Left hindlimb (tissue), 1 donor: ENCODE measurements at regions not wholly inside any gene's neighbourhood (a gene's known extent, or its start where the extent isn't known, plus 50 kb on each side); places are given as distances from the start of the nearest gene placed in this dataset.

Source experiments
- DNase-seq: peaks from one replicate; pipeline ENCODE4 v3.0.0-alpha.2; 2018

DNA sequence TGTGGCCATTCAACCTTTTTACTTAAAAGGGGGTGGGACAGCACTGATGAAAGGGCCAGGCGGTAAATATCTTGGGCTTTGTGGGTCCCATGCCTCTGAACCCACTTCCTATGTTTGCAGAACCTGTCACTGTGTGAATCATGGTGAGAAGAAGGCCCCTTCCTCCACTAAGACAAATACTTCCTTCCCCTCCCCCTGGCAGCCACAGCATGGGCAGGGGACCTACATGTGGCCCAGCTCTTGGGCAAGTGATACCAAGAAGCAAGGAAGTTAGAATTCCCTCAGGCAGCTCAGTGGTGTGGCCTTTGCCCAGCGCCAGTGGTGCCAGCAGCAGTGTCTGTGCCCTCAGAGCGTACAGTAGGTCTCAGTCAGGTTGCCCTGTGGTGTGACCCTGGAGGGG, 168.6 kb downstream of the TRIM33 start:
- no peak for DNase-seq

DNA sequence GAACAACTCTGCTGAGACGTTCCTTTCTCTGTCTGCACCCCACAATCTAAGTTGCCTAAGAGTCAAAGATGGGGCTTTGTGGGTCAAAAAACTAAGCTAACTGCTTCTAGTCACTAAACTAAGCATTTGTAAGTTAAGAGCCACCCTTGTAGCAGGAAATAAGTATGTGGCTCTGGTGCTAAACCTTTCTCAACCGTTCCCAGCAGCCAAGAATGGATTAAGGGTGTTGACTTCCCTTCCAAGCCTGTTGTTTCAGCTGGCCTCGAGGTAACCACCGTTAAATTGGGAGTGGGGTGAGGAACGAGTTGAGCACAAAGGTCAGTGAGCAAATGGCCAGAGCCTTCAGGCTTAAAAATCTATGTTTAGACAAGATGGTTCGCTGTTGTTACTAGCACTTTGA, 169.1 kb downstream of the TRIM33 start:
- no peak for DNase-seq

- DNase-seq, result no peak
These were observed 169.7 kb downstream of the TRIM33 start for GRCh38 chr1:114341299-114341698.

GRCh38 chr1:114340892-114341291, 170.1 kb downstream of the TRIM33 start:
- no peak for DNase-seq

DNA sequence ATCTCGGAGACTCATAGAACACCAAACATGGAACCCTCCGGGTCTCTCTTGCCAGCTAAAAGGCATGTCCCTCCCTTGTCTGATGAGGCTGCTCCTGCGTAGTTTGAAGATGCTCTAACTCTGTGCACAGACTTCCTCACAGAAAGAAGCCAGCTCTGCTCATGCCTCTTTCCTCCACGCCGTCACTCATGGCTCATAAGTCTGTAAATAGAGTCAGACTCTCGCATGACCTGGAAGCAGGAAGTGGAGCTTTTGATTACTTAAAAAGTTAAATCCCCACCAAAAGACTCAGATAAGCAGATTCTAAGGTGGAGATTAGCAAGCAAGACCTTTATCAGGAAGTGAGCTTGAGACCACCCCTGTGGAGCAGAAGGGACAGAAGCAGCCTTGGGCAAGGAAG, 171.6 kb downstream of the TRIM33 start:
- DNase-seq, result no peak

- DNase-seq, result no peak
These were observed 172.7 kb downstream of the TRIM33 start for GRCh38 chr1:114338191-114338890.

DNA sequence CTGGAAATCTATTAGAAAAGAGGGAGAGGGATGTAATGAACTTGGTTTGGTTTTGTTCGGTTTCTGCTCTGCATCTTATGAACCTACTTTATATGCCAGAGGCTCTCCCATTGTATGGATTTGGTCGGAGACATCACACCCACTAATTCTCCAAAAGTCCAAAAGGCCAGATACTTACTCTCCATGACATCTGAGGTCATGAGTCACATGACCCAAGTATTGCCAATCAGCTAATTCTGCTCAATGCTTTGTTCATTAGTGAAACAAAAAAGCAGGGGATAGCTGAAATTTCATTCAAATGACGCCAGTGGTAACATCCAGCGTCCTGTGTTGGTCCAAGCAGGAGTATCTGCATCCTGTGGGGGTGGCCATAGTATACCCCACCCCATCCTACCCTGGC, 173.6 kb downstream of the TRIM33 start:
- DNase-seq, result no peak

DNA sequence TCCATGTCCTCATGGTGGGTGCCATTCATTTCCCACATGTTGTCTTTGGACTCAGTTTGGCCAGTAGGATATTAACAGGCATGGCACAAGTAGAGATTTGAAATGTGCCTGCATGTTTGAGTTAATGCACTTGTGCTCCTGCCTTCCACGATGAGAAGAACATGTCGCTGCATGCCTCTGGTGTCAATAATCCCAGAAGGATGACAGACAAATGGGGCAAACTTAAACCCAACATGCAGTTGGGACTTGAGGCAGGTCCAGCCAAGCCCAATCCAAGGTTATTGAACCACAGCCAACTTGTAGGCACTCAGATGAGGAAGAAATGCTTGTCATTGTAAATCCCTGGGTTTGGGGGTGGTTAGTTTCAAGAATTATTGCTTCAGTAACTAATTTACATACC, 174.6 kb downstream of the TRIM33 start:
- no peak for DNase-seq

- DNase-seq, result no peak
These were observed 175.7 kb downstream of the TRIM33 start for GRCh38 chr1:114335273-114335672.

- no peak for DNase-seq
These were observed 176.7 kb downstream of the TRIM33 start for GRCh38 chr1:114334297-114334696.

DNA sequence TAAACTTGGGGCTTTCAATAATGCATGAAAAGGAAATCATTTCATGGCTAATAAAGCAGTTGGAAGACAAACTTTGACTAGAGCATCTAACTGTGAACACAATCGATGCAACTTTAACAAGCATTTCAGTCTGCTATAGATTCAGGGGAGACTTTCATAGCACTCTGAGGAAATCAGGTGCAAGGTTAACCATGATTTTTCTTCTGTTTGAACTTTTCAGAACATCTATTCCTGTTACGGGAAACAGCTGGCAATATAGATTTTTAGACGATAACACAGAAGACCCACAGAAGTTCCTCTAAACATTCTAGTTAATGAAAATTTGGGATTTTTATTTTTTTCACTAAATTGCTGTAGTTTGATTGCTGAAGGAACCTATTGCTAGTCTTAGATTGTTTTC, 177.3 kb downstream of the TRIM33 start:
- DNase-seq, result no peak

DNA sequence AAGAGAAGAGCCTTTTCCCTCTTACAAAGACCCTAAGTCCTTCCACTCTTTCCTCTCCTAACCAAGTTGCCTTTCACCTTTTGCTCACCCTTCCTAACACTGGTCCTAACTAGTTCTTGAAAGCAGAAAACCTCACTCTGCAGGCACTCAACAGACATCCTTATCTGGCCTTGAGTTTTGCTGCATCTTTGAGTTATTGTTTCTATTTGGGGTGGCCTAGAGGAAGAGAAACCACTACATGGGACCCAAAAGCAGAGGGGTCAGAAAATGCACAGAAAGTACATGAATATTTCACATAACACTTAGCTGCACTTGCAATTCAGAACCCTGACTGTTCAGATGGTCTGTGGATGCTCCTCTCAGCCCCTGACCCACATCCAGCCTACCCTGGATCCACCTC, 178.3 kb upstream of the SYT6 start:
- DNase-seq, result no peak

DNA sequence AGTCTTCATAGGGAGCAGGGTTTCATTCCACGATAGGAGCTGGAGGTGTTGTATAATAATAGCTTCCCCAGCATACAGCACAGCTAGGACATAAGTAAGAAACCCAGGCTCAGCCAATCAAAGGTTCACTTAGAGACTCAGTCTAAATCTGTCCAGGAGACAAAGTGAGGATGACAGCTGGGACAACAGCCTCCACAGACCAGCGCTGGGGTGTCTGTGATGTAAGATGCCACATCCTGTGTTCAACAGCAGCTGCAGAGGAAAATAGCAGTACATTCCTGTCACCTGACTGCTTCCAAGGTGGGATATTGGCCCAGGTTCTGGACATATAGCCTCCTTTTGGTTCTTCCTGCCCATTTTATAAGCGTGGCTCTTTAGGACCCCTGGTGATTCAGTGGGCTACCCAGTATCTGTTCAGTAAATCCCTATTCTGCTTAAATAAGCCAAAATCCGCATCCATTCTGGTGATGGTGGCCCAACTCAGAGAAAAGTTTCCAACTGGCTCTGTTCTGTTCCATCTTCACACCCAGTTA, 176.8 kb upstream of the SYT6 start:
- DNase-seq, result no peak

DNA sequence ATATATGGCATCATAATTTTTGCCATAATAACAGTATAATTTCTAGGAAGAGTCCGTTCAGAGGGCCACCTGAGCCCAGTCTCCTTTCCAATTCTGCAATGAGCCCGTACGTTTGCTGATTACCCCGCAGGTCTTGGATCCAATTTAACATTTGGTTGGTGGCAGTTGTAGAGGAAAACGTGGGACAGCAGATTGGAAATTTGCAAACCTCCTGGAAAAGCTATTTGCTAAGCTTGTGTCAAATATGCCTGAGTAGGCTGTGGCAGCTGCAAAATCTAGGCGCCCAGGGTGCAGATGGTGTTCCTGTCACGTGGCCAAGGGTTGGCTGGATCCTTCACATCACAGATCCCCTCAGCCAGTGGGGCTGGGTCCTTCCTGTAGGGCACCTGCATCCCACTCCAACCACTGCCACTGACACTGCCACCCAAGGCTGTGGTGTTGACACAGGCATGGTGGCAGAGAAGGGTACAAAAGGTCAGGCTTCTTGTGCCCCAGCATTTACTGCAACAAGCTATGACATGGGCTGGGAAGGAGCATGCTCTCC, 174.8 kb upstream of the SYT6 start:
- DNase-seq, result no peak

DNA sequence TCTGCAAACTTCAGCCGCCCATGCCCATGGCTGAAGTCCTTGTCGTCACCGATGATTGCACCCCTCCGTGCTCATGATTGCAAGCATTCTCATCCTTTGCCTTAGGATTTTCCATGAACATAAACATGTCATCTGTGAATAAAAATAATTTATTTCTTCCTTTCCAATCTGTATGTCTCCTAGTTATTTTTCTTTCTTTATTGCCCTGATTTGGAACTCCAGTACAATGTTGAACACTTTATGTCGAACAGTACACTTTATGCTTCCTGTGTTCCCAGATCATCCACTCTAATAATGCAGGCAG, 170.9 kb upstream of the SYT6 start:
- no peak for DNase-seq

- no peak for DNase-seq
These were observed 170.4 kb upstream of the SYT6 start for GRCh38 chr1:114323959-114324661.

DNA sequence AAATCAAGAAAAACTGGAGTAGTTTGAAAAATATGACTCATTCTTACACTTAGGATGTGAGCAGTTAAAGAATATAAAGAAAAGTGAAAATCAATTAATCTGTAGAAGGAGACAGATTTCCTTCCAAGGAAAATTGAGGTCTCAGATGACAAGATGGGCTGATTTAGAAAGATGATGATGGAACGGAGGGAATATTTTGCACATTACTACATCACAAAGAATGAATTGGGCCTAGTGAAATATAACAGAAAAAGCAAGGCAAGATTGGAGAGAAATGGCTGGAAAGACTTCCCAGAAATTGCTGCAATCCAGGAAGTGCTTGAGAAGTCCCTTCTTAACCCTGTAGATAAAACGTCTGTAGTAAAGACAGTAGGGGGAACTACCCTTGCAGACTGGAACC, 169.1 kb upstream of the SYT6 start:
- no peak for DNase-seq

- no peak for DNase-seq
These were observed 168.5 kb upstream of the SYT6 start for GRCh38 chr1:114322207-114322606.

DNA sequence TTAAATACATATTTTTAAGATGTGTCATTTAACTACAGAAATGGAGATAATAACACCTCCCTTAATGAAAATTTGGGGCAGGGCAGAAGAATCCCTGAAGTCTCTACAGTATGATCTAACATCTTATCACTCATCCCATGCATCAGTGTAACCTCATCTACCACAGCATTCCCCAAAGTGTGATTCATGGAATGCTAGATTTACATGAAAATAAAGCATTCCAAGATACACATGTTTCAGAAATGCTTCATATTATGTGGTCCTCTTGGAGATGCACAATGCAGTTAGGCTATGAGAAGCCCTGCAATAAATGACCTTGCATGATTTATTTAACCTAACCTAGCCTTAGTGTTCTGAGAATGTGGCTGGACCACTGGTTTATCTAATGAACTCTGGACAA, 166.9 kb upstream of the SYT6 start:
- DNase-seq, result no peak

- no peak for DNase-seq
These were observed 165.7 kb upstream of the SYT6 start for GRCh38 chr1:114319418-114319817.

GRCh38 chr1:114318961-114319360, 165.3 kb upstream of the SYT6 start:
- no peak for DNase-seq

DNA sequence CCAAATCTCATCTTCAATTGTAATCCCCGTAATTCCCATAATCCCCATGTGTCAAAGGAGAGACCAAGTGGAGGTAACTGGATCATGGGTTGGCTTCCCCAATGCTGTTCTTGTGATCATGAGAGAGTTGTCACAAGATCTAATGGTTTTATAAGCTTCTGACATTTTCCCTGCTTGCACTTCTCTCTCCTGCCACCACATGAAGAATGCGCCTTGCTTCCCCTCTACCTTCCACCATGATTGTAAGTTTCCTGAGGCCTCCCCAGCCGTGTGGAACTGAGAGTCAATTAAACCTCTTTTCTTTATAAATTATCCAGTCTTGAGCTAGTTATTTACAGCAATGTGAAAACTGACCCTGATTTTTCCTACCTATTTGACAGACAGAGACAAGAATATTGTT, 162.5 kb upstream of the SYT6 start:
- DNase-seq, result no peak

DNA sequence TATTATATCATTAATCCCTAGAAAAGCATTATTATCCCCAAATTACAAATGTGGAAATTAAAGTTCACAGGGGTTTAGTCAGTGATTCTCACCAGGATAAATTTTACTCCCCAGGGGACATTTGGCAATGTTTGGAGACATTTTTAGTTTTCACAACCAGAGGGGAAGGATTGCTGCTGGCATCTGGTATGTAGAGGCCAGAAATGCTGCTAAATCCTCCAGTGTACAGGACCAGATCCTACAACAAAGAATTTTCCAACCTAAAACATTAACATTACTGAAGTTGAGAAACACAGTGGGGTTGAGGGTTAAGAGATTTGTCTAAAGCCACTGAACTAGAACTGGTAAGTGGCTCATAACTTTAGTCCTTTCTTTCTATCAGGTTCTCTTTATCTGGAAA, 162.0 kb upstream of the SYT6 start:
- no peak for DNase-seq

GRCh38 chr1:114314576-114314975, 160.9 kb upstream of the SYT6 start:
- DNase-seq, result no peak

- DNase-seq, result no peak
These were observed 160.4 kb upstream of the SYT6 start for GRCh38 chr1:114314098-114314497.
